NCI-H1436 treated with DMSO at 0.1 percent for 48 hours (cell line): ENCODE measurements at regions not wholly inside any gene's neighbourhood (a gene's known extent, or its start where the extent isn't known, plus 50 kb on each side); places are given as distances from the start of the nearest gene placed in this dataset.
"Not testable (repeated sequence)": the region's sequence is repeated elsewhere in the genome, so short reads cannot be mapped to it uniquely, and the experiment has no call there.

Experiments used
- DNase-seq: peaks from one replicate; lab custom pipeline; 2025; lab: John Stamatoyannopoulos, UW

- no peak for DNase-seq
Observed at GRCh38 chr4:66604192-66604591, 933.9 kb upstream of the EPHA5 start.

GRCh38 chr4:66602622-66603021 lies 932.3 kb upstream of the EPHA5 start:
- no peak for DNase-seq

GRCh38 chr4:66591968-66592367 lies 921.7 kb upstream of the EPHA5 start:
- DNase-seq, result no peak

DNA sequence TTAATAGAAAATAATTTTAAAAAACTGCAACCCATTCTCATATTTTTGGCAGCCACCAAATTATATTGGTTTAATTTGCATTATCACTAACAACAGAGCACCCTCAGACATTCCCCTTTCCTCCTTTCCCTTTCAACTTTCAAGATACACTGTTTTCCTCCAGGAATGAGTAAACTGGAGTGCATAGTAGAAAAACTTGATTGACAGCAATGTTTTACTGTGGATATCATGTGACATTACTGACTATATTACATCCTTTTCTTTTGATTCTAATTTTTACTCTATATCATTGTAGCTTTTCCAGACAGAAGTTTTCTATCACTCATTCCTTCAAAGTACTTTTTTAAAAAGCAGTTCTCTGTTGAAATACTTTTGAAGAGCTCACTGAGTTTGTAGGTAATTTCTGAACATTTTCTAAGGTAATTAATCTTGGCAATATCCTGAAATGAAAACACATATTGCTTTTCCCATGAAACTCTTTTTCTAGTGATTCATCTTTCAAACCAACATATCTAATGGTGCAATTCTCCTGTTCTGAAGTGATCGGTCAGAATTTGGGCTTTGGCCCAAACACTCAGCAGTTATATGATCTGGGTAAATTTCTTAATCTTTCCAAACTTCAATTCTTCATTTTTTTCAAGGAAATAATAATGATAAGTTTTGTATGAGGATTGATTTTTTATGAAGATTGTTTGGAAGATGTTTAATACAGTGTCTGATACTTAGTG lies 920.4 kb upstream of the EPHA5 start:
- DNase-seq, result no peak

- no peak for DNase-seq
Observed at GRCh38 chr4:66589183-66589582, 918.9 kb upstream of the EPHA5 start.

DNA sequence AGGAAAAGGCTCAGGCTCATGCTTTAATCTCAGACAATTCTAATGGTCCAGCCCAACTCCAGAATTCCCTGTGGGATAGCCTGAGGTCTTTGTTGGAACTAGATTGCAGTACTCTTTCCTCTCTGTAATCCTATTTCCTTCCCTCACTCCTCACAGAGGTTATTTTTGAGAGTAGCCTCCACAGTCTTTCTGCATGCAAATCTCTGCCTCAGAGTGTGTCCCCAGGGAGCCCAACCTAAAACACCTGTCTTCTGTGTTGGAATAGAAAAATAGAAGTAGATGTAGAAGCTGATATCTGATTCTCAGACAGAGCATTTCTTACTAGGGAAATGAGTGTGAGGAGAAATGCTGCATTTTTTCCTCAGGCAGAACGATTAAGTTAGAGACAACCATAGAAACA lies 915.5 kb upstream of the EPHA5 start:
- DNase-seq, result no peak

DNA sequence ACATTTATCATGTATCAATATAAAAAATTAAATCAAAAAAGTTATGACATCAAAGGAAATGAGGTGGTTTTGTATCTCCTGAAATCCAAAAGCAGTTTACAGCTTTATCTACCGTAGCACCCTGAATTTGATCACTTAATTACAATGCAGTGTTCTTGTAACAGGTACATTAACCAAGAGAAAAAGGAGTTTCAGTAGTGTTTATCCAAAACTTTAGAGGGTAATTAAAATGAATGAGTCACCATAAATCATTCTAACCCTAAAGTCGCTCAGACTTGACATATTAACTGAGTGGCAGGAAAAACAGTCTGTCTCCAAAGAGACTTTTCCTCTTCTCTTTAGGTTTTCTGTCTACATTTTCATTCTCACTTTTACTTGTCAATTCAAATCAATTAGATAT lies 907.6 kb upstream of the EPHA5 start:
- DNase-seq, result no peak

DNA sequence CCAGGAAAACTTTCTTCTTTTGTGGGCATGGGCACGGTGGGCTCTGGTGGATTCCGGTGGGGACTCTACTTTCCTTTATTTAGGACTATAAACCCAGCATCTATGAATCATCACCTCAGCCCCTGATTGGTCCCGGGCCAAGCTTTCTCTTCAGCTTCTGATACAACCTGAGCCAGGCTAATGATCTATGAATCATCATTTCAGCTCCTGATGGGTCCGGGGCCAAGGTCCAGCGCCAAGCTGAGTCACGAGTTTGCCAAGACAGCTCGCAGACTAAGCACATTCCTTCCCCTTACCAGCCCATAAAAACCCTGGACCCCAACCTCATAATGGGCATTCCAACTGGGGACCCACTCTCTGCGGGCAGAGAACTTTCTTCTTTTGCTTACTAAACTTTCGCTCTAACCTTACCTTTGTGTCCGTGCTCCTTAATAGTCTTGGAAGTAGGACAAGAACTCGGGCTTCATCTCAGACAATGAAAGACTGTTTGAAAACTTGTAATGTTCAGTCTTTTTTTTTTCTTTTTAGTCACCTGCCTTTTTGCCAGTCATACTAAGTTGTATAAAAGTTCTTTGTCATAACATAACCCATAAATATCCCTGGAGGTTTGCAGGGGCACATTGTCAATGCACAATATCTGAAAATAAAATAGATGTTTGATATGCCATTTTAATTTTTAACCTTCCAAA lies 904.9 kb upstream of the EPHA5 start:
- no peak for DNase-seq

GRCh38 chr4:66574145-66574978 lies 904.1 kb upstream of the EPHA5 start:
- no peak for DNase-seq

DNA sequence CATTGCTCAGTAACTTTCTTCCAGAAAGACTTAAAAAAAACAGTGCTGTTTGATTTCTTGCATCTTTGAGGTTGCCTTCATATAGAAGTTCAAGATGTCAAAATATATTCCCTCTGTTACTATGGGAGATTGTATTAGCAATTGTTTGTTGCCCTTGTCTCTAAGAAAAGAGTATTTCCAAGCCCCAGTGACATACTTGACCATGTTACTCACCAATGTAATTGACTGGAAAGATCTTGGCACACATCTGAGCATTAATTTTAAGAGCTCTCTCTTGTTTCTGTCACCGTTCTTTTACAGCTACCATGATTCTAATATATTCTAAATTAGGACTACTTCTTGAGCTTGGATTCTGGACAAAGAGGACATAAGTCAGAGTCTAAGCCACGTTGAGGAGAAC lies 902.7 kb upstream of the EPHA5 start:
- DNase-seq, result no peak

- no peak for DNase-seq
Observed at GRCh38 chr4:66571145-66571695, 900.9 kb upstream of the EPHA5 start.

DNA sequence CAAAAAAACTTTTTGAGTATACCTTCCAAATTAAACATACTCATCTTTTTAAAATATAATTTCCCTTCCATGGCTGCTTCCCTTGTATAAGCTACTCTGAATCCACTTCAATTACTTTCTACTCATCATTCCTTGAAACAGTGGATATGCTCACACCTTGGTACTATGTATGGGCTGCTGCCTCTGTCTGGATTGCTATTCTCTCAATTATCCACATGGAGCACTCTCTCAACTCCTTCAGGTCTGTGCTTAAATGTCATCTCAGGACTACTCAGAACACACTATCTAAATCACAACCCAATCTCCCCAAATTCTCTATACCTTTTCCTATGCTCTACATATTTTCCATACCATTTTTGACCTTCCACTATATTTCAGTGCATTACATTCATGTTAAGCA lies 898.9 kb upstream of the EPHA5 start:
- DNase-seq, result no peak

DNA sequence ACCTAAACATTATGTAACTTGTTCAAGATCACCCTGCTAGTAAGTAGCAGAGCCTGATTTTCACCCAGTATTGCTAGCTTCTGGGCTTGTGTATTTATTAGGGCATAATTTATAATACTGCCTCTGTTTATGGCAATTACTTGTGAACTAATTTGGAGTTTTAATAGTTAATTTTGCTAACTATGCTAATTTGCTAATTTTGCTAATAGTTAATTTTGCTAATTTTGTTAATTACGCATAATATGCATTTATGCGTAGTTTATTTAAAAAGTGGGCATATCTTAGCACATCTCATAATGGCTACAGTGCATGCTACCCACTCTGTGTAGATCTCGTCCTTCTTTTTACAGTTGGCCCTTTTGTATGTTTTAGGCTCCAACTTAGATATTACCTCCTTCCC lies 898.1 kb upstream of the EPHA5 start:
- DNase-seq, result no peak

DNA sequence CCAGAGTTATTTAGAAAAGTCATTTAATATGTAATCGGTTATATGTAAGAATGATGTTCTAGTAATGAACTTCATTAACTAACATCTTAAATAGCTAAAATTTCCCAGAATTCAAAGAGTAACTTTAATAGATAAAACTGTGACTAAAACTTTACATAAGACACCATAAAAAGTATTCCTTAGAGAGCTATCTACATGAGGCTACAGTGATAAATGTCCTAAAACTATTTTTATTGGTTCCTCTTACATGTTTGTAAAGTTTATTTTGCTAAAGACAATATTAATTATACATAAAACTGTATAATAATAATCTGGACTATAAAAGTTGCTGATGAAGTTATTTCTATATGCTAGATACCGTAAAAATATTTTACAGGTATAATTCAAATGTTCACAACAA lies 897.7 kb upstream of the EPHA5 start:
- DNase-seq, result no peak

DNA sequence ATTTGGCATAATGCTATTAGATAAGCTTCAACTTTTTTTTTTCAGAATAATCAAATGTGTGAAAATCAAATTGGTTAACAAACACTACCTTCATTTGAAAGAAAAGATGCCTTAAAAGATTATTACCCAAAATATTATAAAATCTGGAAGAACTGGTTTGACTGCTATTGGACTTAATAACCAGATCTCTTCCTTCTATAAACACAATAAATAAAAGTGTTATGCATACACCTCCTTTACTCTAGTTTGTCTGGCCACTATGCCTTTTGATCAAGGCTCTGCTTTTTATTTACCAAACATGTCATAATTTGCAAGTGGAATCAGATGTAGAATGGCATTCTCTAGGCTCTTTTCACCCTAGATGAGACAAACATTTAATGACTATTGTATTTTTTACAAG lies 897.3 kb upstream of the EPHA5 start:
- DNase-seq, result no peak

GRCh38 chr4:66565801-66566200 lies 895.5 kb upstream of the EPHA5 start:
- no peak for DNase-seq

DNA sequence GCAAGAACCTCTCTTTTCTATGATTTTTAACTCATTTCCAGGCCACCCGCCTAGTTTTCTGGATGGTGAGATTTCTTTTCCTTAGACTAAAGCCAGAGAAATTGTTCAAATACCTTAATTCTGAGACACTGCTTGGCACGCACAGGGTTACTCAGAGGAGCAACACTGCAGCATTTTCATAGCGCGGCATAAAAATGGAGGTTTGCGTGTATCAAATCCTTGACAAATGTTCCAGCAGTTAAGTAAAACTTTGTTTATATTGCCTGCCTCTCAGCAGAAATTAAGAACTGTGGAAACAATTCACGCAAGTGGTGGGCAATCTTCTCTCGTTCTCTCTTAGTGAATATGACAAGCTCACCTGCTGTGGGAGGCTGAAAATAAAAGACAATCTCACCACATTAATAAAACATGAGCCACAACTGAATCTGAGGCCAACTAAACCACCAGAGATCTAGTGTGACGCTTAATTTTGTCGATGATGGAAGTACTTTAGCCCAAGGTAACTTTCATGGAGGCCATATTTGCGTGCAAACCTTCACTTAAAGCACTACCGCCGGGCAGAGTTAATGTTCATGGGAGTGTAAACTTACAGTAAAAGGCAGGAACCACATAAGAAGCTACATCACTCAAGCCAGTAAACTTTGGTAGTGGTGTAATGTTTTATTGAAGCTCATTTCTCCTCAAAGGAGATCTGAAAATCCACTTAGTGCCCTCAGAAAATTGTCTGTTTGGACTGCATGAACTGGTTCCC lies 894.8 kb upstream of the EPHA5 start:
- no peak for DNase-seq

- no peak for DNase-seq
Observed at GRCh38 chr4:66562276-66562806, 892.1 kb upstream of the EPHA5 start.

DNA sequence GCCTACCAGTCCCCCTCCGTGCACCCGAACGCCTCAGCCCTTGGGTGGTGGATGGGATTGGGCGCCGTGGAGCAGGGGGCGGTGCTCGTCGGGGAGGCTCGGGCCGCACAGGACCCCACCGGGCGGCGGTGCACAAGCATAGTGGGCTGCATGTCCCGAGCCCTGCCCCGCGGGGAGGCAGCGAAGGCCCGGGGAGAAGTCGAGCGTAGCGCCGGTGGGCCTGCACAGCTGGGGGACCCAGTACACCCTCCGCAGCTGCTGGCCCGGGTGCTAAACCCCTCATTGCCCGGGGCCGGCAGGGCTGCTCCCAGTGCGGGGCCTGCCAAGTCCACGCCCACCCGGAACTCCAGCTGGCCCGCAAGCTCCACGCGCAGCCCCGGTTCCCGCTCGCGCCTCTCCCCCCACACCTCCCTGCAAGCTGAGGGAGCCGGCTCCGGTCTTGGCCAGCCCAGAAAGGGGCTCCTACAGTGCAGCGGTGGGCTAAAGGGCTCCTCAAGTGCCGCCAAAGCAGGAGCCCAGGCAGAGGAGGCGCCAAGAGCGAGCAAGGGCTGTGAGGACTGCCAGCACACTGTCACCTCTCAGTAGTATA lies 891.3 kb upstream of the EPHA5 start:
- DNase-seq, result not testable (repeated sequence)

- no peak for DNase-seq
Observed at GRCh38 chr4:66558651-66559050, 888.4 kb upstream of the EPHA5 start.

DNA sequence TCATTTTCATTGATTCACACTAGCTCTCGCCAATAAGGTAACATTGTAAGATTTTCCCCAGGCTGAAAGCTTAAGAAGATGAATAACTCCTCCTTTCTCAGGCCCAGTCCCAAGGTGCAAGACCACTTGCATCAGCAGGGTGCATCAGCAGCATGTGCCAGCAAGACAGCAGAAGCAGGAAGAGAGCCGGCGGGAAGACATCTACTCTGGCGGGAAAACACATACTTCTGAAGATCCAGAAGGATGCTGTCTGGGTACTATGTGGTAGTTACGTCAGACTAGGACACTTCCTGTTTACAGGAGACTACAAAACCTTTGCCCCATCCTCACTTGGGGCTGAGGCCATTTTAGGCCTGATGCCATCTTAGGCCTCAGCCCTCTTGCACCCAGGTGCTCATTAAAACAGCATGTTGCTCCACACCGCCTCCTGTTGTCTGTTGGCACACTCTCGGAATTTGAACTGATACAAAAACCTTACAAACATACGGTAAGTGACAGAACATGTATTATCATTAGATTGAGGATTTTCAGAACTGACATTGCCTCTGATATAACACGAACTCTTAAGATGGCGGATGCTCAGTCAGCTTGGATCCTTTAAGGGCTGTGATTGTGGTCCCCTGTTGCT lies 886.5 kb upstream of the EPHA5 start:
- DNase-seq, result no peak
